Type B pancreatic cell (in vitro differentiated cells): ENCODE measurements at regions not wholly inside any gene's neighbourhood (a gene's known extent, or its start where the extent isn't known, plus 50 kb on each side); places are given as distances from the start of the nearest gene placed in this dataset.
"Not testable (repeated sequence)": the region's sequence is repeated elsewhere in the genome, so short reads cannot be mapped to it uniquely, and the experiment has no call there.

Experiments
- DNase-seq: peaks from one replicate; pipeline ENCODE4 v3.0.0; 2021; ENCODE audit warnings: mixed read lengths; ENCODE audit not compliant: unreplicated experiment; ENCODE audit errors: extremely low spot score
- H3K27ac Mint-ChIP-seq: 2 replicates; pipeline ENCODE4 v1.8.0; 2021; ENCODE audit warnings: mild to moderate bottlenecking, mixed read lengths
- H3K27me3 Mint-ChIP-seq: 2 replicates; pipeline ENCODE4 v1.8.0; 2021; ENCODE audit warnings: mixed read lengths
- H3K36me3 Mint-ChIP-seq: 2 replicates; pipeline ENCODE4 v1.8.0; 2021; ENCODE audit warnings: mixed read lengths
- H3K4me1 Mint-ChIP-seq: one replicate; pipeline ENCODE4 v1.8.0; 2021; ENCODE audit warnings: mixed read lengths; ENCODE audit not compliant: unreplicated experiment
- H3K4me3 Mint-ChIP-seq: 2 replicates; pipeline ENCODE4 v1.8.0; 2021; ENCODE audit warnings: mild to moderate bottlenecking, mixed read lengths
- H3K9me3 Mint-ChIP-seq: 2 replicates; pipeline ENCODE4 v1.8.0; 2021; ENCODE audit warnings: mixed read lengths
- CTCF ChIP-seq: fragments of 200-600 bp; sonication (generic); conservative IDR thresholded peaks from 2 replicates; pipeline ENCODE4 v1.5.0; 2021; ENCODE audit warnings: antibody characterized with exemption, mild to moderate bottlenecking

GRCh38 chr14:105700622-105701288 is 174.4 kb downstream of the TMEM121 start:
- TF ChIP-seq CTCF: no peak
- H3K27me3 Mint-ChIP-seq: no peaks in the 10 kb centered on the region
- no peak overlapping the region for H3K4me3 Mint-ChIP-seq
- no peaks in the 10 kb centered on the region for H3K4me1 Mint-ChIP-seq
- peaks cover 24% of the 10 kb centered on the region for H3K9me3 Mint-ChIP-seq
- DNase-seq: peak; percentile 32
- H3K36me3 Mint-ChIP-seq: peaks cover 4% of the 10 kb centered on the region
- H3K27ac Mint-ChIP-seq: no peak overlapping the region

GRCh38 chr14:105701456-105702274 is 175.3 kb downstream of the TMEM121 start:
- peak; percentile 39 for DNase-seq
- no peaks in the 10 kb centered on the region for H3K4me1 Mint-ChIP-seq
- H3K27ac Mint-ChIP-seq: no peak overlapping the region
- peaks cover 24% of the 10 kb centered on the region for H3K9me3 Mint-ChIP-seq
- H3K36me3 Mint-ChIP-seq: peaks cover 4% of the 10 kb centered on the region
- no peaks in the 10 kb centered on the region for H3K27me3 Mint-ChIP-seq
- no peak for TF ChIP-seq CTCF
- H3K4me3 Mint-ChIP-seq: no peak overlapping the region

GRCh38 chr14:105702275-105702817 is 176.0 kb downstream of the TMEM121 start:
- peaks cover 24% of the 10 kb centered on the region for H3K9me3 Mint-ChIP-seq

GRCh38 chr14:105703044-105703665 is 176.8 kb downstream of the TMEM121 start:
- not testable (repeated sequence) for DNase-seq, H3K36me3 Mint-ChIP-seq, H3K27me3 Mint-ChIP-seq, H3K4me1 Mint-ChIP-seq, H3K4me3 Mint-ChIP-seq, H3K27ac Mint-ChIP-seq
- peaks cover 20% of the 10 kb centered on the region for H3K9me3 Mint-ChIP-seq

More at GRCh38 chr14:105702275-105702817, 176.0 kb downstream of the TMEM121 start:
- no peak for DNase-seq
- H3K27me3 Mint-ChIP-seq: no peaks in the 10 kb centered on the region
- peaks cover 4% of the 10 kb centered on the region for H3K36me3 Mint-ChIP-seq
- H3K4me3 Mint-ChIP-seq: no peak overlapping the region
- no peaks in the 10 kb centered on the region for H3K4me1 Mint-ChIP-seq
- TF ChIP-seq CTCF: no peak
- no peak overlapping the region for H3K27ac Mint-ChIP-seq

GRCh38 chr14:105704091-105704490 is 177.7 kb downstream of the TMEM121 start:
- not testable (repeated sequence) for H3K36me3 Mint-ChIP-seq, H3K4me1 Mint-ChIP-seq, H3K4me3 Mint-ChIP-seq, H3K27me3 Mint-ChIP-seq, H3K27ac Mint-ChIP-seq, DNase-seq
- H3K9me3 Mint-ChIP-seq: peaks cover 18% of the 10 kb centered on the region

GRCh38 chr14:105704492-105704891 is 178.1 kb downstream of the TMEM121 start:
- H3K4me3 Mint-ChIP-seq, DNase-seq: not testable (repeated sequence)

GRCh38 chr14:105705512-105705861 is 179.1 kb downstream of the TMEM121 start:
- H3K27me3 Mint-ChIP-seq, H3K4me3 Mint-ChIP-seq, H3K36me3 Mint-ChIP-seq: not testable (repeated sequence)

More at GRCh38 chr14:105704492-105704891, 178.1 kb downstream of the TMEM121 start:
- H3K4me1 Mint-ChIP-seq, H3K27me3 Mint-ChIP-seq, H3K27ac Mint-ChIP-seq, H3K36me3 Mint-ChIP-seq: not testable (repeated sequence)
- peaks cover 18% of the 10 kb centered on the region for H3K9me3 Mint-ChIP-seq

GRCh38 chr14:105705862-105706700 is 179.7 kb downstream of the TMEM121 start:
- not testable (repeated sequence) for H3K4me1 Mint-ChIP-seq, H3K4me3 Mint-ChIP-seq, DNase-seq, H3K27ac Mint-ChIP-seq, H3K27me3 Mint-ChIP-seq, H3K36me3 Mint-ChIP-seq
- H3K9me3 Mint-ChIP-seq: peaks cover 10% of the 10 kb centered on the region

More at GRCh38 chr14:105705512-105705861, 179.1 kb downstream of the TMEM121 start:
- H3K9me3 Mint-ChIP-seq: peaks cover 13% of the 10 kb centered on the region
- not testable (repeated sequence) for H3K27ac Mint-ChIP-seq, DNase-seq, H3K4me1 Mint-ChIP-seq

GRCh38 chr14:105706701-105707019 is 180.3 kb downstream of the TMEM121 start:
- not testable (repeated sequence) for H3K27ac Mint-ChIP-seq, H3K9me3 Mint-ChIP-seq, DNase-seq, H3K27me3 Mint-ChIP-seq, H3K36me3 Mint-ChIP-seq, H3K4me3 Mint-ChIP-seq, H3K4me1 Mint-ChIP-seq

GRCh38 chr14:105707099-105707498 is 180.7 kb downstream of the TMEM121 start:
- not testable (repeated sequence) for H3K4me1 Mint-ChIP-seq, DNase-seq, H3K9me3 Mint-ChIP-seq, H3K36me3 Mint-ChIP-seq, H3K27me3 Mint-ChIP-seq, H3K27ac Mint-ChIP-seq, H3K4me3 Mint-ChIP-seq
